ENCODE measurements at regions not wholly inside any gene's neighbourhood (a gene's known extent, or its start where the extent isn't known, plus 50 kb on each side); places are given as distances from the start of the nearest gene placed in this dataset.

GRCh38 chr13:84686973-84687372 is 804.7 kb upstream of the SLITRK1 start:
- no peak for TF ChIP-seq TAF1 (IDR thresholded peaks at IDR 0.05; ENCODE audit: borderline replicate concordance, low read depth, low read length)
- no peak for TF ChIP-seq POLR2AphosphoS5 (IDR thresholded peaks at IDR 0.05; ENCODE audit: low read depth, low read length)
- TF ChIP-seq POLR2A (IDR thresholded peaks at IDR 0.05; ENCODE audit: low read depth, low read length) = no peak
- no peak for FAIRE-seq

GRCh38 chr13:84686458-84686857 is 804.2 kb upstream of the SLITRK1 start:
- FAIRE-seq (no peak), DNase-seq (ENCODE audit: insufficient read length) (no peak)
- TF ChIP-seq POLR2AphosphoS5 (IDR thresholded peaks at IDR 0.05; ENCODE audit: low read depth, low read length) (no peak), TAF1 (IDR thresholded peaks at IDR 0.05; ENCODE audit: borderline replicate concordance, low read depth, low read length) (no peak), POLR2A (IDR thresholded peaks at IDR 0.05; ENCODE audit: low read depth, low read length) (no peak)

More at GRCh38 chr13:84686973-84687372, 804.7 kb upstream of the SLITRK1 start:
- DNase-seq (ENCODE audit: insufficient read length) = no peak

DNA sequence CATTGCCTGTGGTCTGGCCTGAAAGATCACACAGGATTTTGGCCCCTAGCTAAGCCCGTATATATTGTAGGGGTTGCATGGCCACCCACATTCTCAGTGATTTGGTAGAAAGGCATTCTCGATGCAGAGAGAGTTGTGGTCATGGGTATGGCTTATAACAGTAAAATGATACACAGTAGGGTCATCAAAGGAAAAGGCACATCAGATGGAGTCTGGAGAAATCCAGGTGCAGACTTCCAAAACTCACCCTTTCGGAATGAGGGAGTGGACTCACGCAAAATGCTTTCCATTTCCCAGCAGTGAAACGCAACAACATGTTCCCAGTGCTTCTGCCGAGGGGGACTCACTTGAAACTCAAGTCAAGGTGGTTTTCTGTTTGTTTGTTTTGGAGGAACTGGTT is 802.5 kb upstream of the SLITRK1 start:
- no peak for DNase-seq (ENCODE audit: insufficient read length)
- no peak for FAIRE-seq

DNA sequence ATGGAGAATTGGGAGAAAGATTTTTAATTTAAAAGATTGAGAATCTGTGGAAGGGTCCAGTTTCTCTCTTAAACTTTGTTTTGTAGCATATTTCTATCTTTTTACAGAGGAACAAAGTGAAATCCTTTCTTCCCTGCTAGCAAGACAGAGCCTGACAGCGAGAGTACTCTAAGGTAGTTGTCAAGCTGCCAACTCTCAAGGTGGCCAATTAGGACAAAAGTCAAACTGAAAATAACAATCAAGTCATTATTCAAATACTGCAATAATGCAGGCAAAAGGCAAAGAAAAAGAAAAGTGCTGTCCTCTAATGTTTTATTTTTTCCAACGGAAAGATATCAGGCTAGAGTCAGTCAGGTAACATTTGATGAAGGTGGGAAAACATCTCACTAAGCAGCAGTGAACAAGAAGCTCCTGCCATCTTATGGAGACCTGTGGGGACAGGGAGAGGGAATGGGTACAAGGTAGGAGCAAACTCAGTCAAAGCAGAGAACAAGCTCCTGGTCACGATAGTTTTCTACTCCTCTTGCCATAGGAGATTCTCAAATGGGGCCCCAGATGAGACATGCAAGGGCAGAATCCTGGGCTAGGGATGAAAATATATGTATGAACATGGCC is 801.9 kb upstream of the SLITRK1 start:
- no peak for TF ChIP-seq TAF1 (IDR thresholded peaks at IDR 0.05; ENCODE audit: borderline replicate concordance, low read depth, low read length)
- no peak for TF ChIP-seq POLR2AphosphoS5 (IDR thresholded peaks at IDR 0.05; ENCODE audit: low read depth, low read length)
- TF ChIP-seq POLR2A (IDR thresholded peaks at IDR 0.05; ENCODE audit: low read depth, low read length) = no peak
- DNase-seq (ENCODE audit: insufficient read length) = no peak
- no peak for FAIRE-seq

More for the DNA sequence above, 802.5 kb upstream of the SLITRK1 start:
- no peak for TF ChIP-seq TAF1 (IDR thresholded peaks at IDR 0.05; ENCODE audit: borderline replicate concordance, low read depth, low read length)
- no peak for TF ChIP-seq POLR2A (IDR thresholded peaks at IDR 0.05; ENCODE audit: low read depth, low read length)
- TF ChIP-seq POLR2AphosphoS5 (IDR thresholded peaks at IDR 0.05; ENCODE audit: low read depth, low read length) = no peak

- FAIRE-seq (no peak), DNase-seq (ENCODE audit: insufficient read length) (no peak)
- TF ChIP-seq POLR2A (IDR thresholded peaks at IDR 0.05; ENCODE audit: low read depth, low read length) (no peak), POLR2AphosphoS5 (IDR thresholded peaks at IDR 0.05; ENCODE audit: low read depth, low read length) (no peak), TAF1 (IDR thresholded peaks at IDR 0.05; ENCODE audit: borderline replicate concordance, low read depth, low read length) (no peak)
Measured at GRCh38 chr13:84683448-84683847, 801.2 kb upstream of the SLITRK1 start.

- no peak for FAIRE-seq
- no peak for TF ChIP-seq TAF1 (IDR thresholded peaks at IDR 0.05; ENCODE audit: borderline replicate concordance, low read depth, low read length)
- no peak for DNase-seq (ENCODE audit: insufficient read length)
Measured at GRCh38 chr13:84677836-84678235, 795.6 kb upstream of the SLITRK1 start.

GRCh38 chr13:84672616-84673015 is 790.3 kb upstream of the SLITRK1 start:
- FAIRE-seq (no peak), DNase-seq (ENCODE audit: insufficient read length) (no peak)
- no peak for TF ChIP-seq POLR2A (IDR thresholded peaks at IDR 0.05; ENCODE audit: low read depth, low read length)
- TF ChIP-seq TAF1 (IDR thresholded peaks at IDR 0.05; ENCODE audit: borderline replicate concordance, low read depth, low read length) = no peak
- TF ChIP-seq POLR2AphosphoS5 (IDR thresholded peaks at IDR 0.05; ENCODE audit: low read depth, low read length) = no peak

GRCh38 chr13:84670245-84670644 is 788.0 kb upstream of the SLITRK1 start:
- TF ChIP-seq POLR2AphosphoS5 (IDR thresholded peaks at IDR 0.05; ENCODE audit: low read depth, low read length) = no peak
- TF ChIP-seq TAF1 (IDR thresholded peaks at IDR 0.05; ENCODE audit: borderline replicate concordance, low read depth, low read length) = no peak
- TF ChIP-seq POLR2A (IDR thresholded peaks at IDR 0.05; ENCODE audit: low read depth, low read length) = no peak
- DNase-seq (ENCODE audit: insufficient read length) = no peak

GRCh38 chr13:84668637-84669036 is 786.4 kb upstream of the SLITRK1 start:
- FAIRE-seq = no peak
- no peak for TF ChIP-seq POLR2AphosphoS5 (IDR thresholded peaks at IDR 0.05; ENCODE audit: low read depth, low read length)
- no peak for TF ChIP-seq POLR2A (IDR thresholded peaks at IDR 0.05; ENCODE audit: low read depth, low read length)
- no peak for TF ChIP-seq TAF1 (IDR thresholded peaks at IDR 0.05; ENCODE audit: borderline replicate concordance, low read depth, low read length)
- DNase-seq (ENCODE audit: insufficient read length) = no peak

More at GRCh38 chr13:84670245-84670644, 788.0 kb upstream of the SLITRK1 start:
- no peak for FAIRE-seq

- FAIRE-seq = no peak
- DNase-seq (ENCODE audit: insufficient read length) = no peak
Measured at GRCh38 chr13:84662491-84662890, 780.2 kb upstream of the SLITRK1 start.

GRCh38 chr13:84661718-84662117 is 779.4 kb upstream of the SLITRK1 start:
- TF ChIP-seq POLR2AphosphoS5 (IDR thresholded peaks at IDR 0.05; ENCODE audit: low read depth, low read length) (no peak), TAF1 (IDR thresholded peaks at IDR 0.05; ENCODE audit: borderline replicate concordance, low read depth, low read length) (no peak), POLR2A (IDR thresholded peaks at IDR 0.05; ENCODE audit: low read depth, low read length) (no peak)
- DNase-seq (ENCODE audit: insufficient read length) (no peak), FAIRE-seq (no peak)

More at GRCh38 chr13:84662491-84662890, 780.2 kb upstream of the SLITRK1 start:
- no peak for TF ChIP-seq TAF1 (IDR thresholded peaks at IDR 0.05; ENCODE audit: borderline replicate concordance, low read depth, low read length)
- no peak for TF ChIP-seq POLR2AphosphoS5 (IDR thresholded peaks at IDR 0.05; ENCODE audit: low read depth, low read length)
- TF ChIP-seq POLR2A (IDR thresholded peaks at IDR 0.05; ENCODE audit: low read depth, low read length) = no peak

GRCh38 chr13:84659359-84659661 is 777.0 kb upstream of the SLITRK1 start:
- FAIRE-seq = no peak
- TF ChIP-seq POLR2A (IDR thresholded peaks at IDR 0.05; ENCODE audit: low read depth, low read length) = no peak
- no peak for TF ChIP-seq POLR2AphosphoS5 (IDR thresholded peaks at IDR 0.05; ENCODE audit: low read depth, low read length)
- TF ChIP-seq TAF1 (IDR thresholded peaks at IDR 0.05; ENCODE audit: borderline replicate concordance, low read depth, low read length) = no peak
- no peak for DNase-seq (ENCODE audit: insufficient read length)
